Osteoblast (primary cell): ENCODE measurements at regions not wholly inside any gene's neighbourhood (a gene's known extent, or its start where the extent isn't known, plus 50 kb on each side); places are given as distances from the start of the nearest gene placed in this dataset.

Experiments
- DNase-seq: peaks from one replicate; pipeline ENCODE4 v3.0.0; 2011; ENCODE audit warnings: low spot score, mixed read lengths; ENCODE audit not compliant: insufficient read length; ENCODE audit errors: missing footprints
- H2AFZ ChIP-seq: 2 replicates; pipeline ENCODE4 v1.6.0; 2011; ENCODE audit warnings: mild to moderate bottlenecking, low read length
- H3K27ac ChIP-seq: 2 replicates; pipeline ENCODE4 v1.5.1; 2011; ENCODE audit warnings: mild to moderate bottlenecking, low read depth, low read length, moderate library complexity
- H3K27me3 ChIP-seq: 2 replicates; pipeline ENCODE4 v1.6.0; 2012; ENCODE audit warnings: mild to moderate bottlenecking, control low read depth, inconsistent platforms, low read length, moderate library complexity; ENCODE audit not compliant: insufficient read depth
- H3K36me3 ChIP-seq: 2 replicates; pipeline ENCODE4 v1.5.1; 2011; ENCODE audit warnings: mild to moderate bottlenecking, low read length, control low read depth, moderate library complexity; ENCODE audit not compliant: insufficient read depth
- H3K4me1 ChIP-seq: 2 replicates; pipeline ENCODE4 v1.5.1; 2011; ENCODE audit warnings: mild to moderate bottlenecking, low read length, control low read depth, moderate library complexity; ENCODE audit not compliant: insufficient read depth
- H3K4me2 ChIP-seq: 2 replicates; pipeline ENCODE4 v1.6.0; 2011; ENCODE audit warnings: mild to moderate bottlenecking, low read length; ENCODE audit not compliant: insufficient read depth
- H3K4me3 ChIP-seq: fragments of 200-600 bp; sonication (generic); 3 replicates; pipeline ENCODE4 v1.5.1; 2012; ENCODE audit warnings: mild to moderate bottlenecking, low read length, inconsistent platforms; ENCODE audit not compliant: insufficient read depth
- H3K79me2 ChIP-seq: 2 replicates; pipeline ENCODE4 v1.6.0; 2012; ENCODE audit warnings: mild to moderate bottlenecking, low read length, control low read depth, inconsistent platforms; ENCODE audit not compliant: insufficient read depth
- H3K9me3 ChIP-seq: 2 replicates; pipeline ENCODE4 v1.5.1; 2011; ENCODE audit warnings: low read depth, low read length, control low read depth
- H4K20me1 ChIP-seq: 2 replicates; pipeline ENCODE4 v1.6.0; 2012; ENCODE audit warnings: mild to moderate bottlenecking, low read length, control low read depth; ENCODE audit not compliant: insufficient read depth
- CTCF ChIP-seq: IDR thresholded peaks from 2 replicates; pipeline ENCODE4 v1.5.1; 2011; ENCODE audit warnings: mild to moderate bottlenecking, low read depth, low read length, moderate library complexity; ENCODE audit errors: extremely low read depth

DNA sequence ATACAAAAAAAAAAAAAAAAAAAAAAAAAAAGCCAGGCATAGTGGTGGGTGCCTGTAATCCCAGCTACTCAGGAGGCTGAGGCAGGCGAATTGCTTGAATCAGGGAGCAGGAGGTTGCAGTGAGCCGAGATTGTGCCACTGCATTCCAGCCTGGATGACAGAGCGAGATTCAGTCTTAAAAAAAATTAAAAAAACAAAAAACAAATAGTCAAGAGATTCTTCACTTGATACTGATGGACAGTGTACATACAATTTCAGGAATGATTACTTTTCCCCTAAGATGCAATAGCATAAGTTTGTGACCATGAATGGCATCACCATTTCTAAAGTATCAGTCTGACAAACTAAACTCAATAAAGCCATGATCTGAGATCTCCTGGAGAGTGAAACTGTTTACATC, 60.8 kb upstream of the IVNS1ABP start:
- peak overlapping the region; percentile 39 for H3K27ac ChIP-seq
- no peak overlapping the region for H2AFZ ChIP-seq
- H3K4me2 ChIP-seq = no peak overlapping the region
- H4K20me1 ChIP-seq = no peaks in the 10 kb centered on the region
- H3K36me3 ChIP-seq = no peaks in the 10 kb centered on the region
- H3K4me3 ChIP-seq = no peak overlapping the region
- H3K79me2 ChIP-seq = no peaks in the 10 kb centered on the region
- H3K27me3 ChIP-seq = no peaks in the 10 kb centered on the region
- H3K4me1 ChIP-seq = peaks cover 24% of the 10 kb centered on the region
- no peak for TF ChIP-seq CTCF
- H3K9me3 ChIP-seq = no peaks in the 10 kb centered on the region
- no peak for DNase-seq

DNA sequence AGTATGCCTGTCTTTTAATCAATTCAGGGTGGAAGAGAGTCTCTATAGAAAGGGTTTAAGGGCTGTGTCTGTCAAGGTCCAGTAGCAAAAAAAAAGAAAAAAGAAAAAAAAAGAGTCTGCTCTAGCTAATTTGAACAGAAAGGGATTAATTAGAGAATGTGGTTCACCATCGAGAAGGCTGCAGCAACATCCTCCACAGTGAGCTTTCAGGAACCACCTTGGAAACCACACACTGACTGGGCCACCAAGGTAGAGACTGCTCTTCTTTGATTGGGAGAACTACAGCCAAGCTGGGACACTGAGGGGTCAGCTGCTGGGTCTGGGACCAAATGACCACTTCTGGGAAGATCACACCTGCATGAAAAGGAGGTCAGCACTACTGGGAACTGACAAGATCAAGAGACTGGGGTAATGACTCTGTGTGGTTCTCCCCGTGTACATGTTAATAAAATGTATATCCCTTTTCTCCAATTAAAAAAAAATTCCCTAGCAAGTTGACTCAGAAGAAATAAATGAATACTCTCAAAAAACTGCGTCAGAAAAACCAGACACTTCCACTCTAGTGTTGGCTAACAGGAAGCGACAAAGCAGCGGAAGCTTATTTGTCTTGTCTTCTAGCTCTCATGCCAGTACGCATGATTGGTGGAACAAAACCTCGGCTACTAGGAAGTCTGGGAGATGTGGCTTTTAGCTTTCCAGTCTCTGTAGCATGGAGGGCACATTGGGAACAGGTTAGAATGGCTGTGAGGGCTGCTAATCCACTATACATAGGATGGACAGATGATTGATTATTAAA, 60.0 kb upstream of the IVNS1ABP start:
- H3K4me2 ChIP-seq = peak overlapping the region; percentile 2
- H3K27ac ChIP-seq = peak overlapping the region; percentile 38
- H3K4me3 ChIP-seq = no peak overlapping the region
- no peaks in the 10 kb centered on the region for H3K27me3 ChIP-seq
- no peaks in the 10 kb centered on the region for H3K9me3 ChIP-seq
- H3K36me3 ChIP-seq = no peaks in the 10 kb centered on the region
- peak; percentile 37 for DNase-seq
- TF ChIP-seq CTCF = no peak
- no peaks in the 10 kb centered on the region for H4K20me1 ChIP-seq
- peaks cover 24% of the 10 kb centered on the region for H3K4me1 ChIP-seq
- H3K79me2 ChIP-seq = no peaks in the 10 kb centered on the region
- H2AFZ ChIP-seq = peak overlapping the region; percentile 81

DNA sequence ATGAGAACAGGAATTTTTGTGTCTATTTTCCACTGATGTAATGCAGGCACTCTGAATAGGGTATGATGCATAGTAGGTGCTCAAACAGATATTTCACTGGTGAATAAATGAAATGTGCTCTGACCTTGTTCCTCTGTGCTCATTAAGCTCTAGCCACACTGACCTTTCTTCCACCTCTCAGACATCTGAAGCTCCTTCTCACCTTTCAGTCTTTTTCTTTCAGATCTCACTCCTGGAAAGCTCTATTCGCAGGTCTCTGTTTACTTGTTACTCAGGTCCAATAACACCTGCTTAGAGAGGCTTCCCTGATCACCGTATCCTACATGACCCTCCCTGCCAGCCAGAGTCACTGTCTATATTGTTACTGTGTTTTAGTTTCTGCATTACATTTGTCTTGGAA, 59.2 kb upstream of the IVNS1ABP start:
- H3K4me2 ChIP-seq = no peak overlapping the region
- no peak overlapping the region for H3K4me3 ChIP-seq
- no peaks in the 10 kb centered on the region for H4K20me1 ChIP-seq
- no peak for DNase-seq
- H3K79me2 ChIP-seq = no peaks in the 10 kb centered on the region
- no peak overlapping the region for H3K27ac ChIP-seq
- H2AFZ ChIP-seq = no peak overlapping the region
- no peak for TF ChIP-seq CTCF
- peaks cover 24% of the 10 kb centered on the region for H3K4me1 ChIP-seq
- no peaks in the 10 kb centered on the region for H3K9me3 ChIP-seq
- no peaks in the 10 kb centered on the region for H3K27me3 ChIP-seq
- H3K36me3 ChIP-seq = no peaks in the 10 kb centered on the region

DNA sequence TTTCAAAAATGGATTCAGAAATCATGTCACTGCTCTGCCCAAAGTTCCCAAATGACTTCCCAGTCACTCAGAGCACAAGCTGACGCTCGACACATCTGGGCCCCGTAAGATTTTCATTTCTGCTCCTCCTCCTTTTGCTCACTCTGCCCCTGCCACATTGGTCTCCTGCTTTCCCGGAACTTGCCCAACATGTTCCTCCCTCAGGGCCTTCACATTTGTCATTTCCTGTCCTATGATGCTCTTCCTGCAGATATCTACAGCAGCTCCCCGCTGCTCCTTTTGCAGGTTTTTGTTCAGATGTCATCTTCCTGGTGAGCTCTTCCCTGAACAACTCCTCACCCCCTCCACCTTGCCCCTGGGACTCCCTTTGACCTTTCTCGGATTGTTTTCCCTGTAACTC, 58.5 kb upstream of the IVNS1ABP start:
- peak overlapping the region; percentile 36 for H2AFZ ChIP-seq
- H4K20me1 ChIP-seq = no peaks in the 10 kb centered on the region
- H3K79me2 ChIP-seq = no peaks in the 10 kb centered on the region
- no peak overlapping the region for H3K4me2 ChIP-seq
- no peak for TF ChIP-seq CTCF
- no peaks in the 10 kb centered on the region for H3K27me3 ChIP-seq
- H3K27ac ChIP-seq = peak overlapping the region; percentile 5
- peaks cover 24% of the 10 kb centered on the region for H3K4me1 ChIP-seq
- no peak for DNase-seq
- H3K9me3 ChIP-seq = no peaks in the 10 kb centered on the region
- H3K4me3 ChIP-seq = no peak overlapping the region
- H3K36me3 ChIP-seq = no peaks in the 10 kb centered on the region
